HK-2 (cell line): ENCODE measurements at regions not wholly inside any gene's neighbourhood (a gene's known extent, or its start where the extent isn't known, plus 50 kb on each side); places are given as distances from the start of the nearest gene placed in this dataset.
"Not testable (repeated sequence)": the region's sequence is repeated elsewhere in the genome, so short reads cannot be mapped to it uniquely, and the experiment has no call there.

Experiments
- DNase-seq: peaks from one replicate; pipeline ENCODE4 v3.0.0-alpha.2; 2018; ENCODE audit not compliant: unreplicated experiment

DNA sequence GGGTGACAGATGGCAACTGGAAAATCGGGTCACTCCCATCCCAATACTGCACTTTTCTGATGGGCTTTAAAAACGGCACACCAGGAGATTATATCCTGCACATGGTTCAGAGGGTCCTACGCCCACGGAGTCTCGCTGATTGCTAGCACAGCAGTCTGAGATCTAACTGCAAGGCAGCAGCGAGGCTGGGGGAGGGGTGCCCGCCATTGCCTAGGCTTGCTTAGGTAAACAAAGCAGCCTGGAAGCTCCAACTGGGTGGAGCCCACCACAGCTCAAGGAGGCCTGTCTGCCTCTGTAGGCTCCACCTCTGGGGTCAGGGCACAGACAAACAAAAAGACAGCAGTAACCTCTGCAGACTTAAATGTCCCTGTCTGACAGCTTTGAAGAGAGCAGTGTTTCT is 158.7 kb upstream of the MOCS2 start:
- not testable (repeated sequence) for DNase-seq

- no peak for DNase-seq
Measured at GRCh38 chr5:53275666-53276065, 166.1 kb upstream of the MOCS2 start.

- no peak for DNase-seq
Measured at GRCh38 chr5:53276825-53277224, 167.3 kb upstream of the MOCS2 start.

GRCh38 chr5:53277491-53277890 is 167.9 kb upstream of the MOCS2 start:
- DNase-seq, result no peak

- DNase-seq, result no peak
Measured at GRCh38 chr5:53287573-53287972, 178.0 kb upstream of the MOCS2 start.

DNA sequence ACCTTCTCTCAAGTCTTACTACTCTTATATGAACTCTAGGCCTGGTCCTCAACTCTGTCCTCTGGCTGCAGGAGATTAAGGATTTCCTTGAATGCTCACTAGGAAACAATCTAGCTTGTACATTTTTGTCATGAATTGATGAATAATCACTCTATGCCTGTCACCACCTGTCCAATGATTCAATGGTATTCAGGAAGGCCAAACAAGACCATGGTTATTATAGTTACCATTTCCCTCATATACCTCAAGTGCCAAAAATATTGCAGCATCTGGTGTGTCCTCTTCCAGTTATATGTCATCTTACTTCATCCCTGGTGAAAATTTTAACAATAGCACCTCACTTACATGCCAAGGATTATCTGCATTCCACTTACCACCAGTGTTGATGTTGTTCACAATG is 179.0 kb upstream of the MOCS2 start:
- DNase-seq, result no peak

DNA sequence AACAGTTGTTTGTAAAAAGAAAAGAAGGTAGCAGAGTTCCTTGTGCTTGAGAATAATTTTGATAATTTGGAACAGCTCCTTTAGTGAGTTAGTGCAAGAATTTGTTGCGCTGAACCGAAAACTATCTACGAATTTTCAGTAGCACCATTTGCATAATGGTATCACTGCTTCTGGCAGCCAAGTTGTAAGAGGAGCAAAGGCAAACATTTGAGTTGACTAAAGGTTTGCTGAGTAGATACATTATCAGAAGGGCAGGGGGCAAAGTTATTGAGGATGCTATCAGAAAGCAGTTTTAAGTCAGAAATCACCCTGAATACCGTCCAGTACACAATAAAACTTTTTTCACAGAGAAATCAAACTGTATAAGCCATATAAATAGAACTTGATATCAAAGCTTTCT is 181.5 kb upstream of the MOCS2 start:
- no peak for DNase-seq

GRCh38 chr5:53291528-53291927 is 182.0 kb upstream of the MOCS2 start:
- no peak for DNase-seq

- no peak for DNase-seq
Measured at GRCh38 chr5:53298841-53299240, 181.6 kb upstream of the FST start.

DNA sequence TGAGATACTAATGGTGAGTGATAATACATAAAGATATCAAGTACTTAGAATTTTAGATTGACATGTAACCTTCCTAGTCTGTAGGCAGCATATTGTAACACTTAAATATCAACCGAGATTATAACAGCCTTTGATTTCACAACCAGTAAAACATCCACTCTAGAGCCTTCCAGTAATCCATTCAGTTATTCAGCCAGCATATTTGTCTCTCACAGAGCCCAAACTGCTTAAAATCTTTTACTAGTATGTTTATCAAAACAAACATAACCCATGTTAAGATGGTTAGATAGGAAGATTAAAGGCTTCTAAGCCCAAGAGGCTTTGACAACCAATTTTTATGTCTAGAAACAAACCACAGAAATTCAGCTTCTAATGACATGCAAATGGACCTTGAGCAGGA is 177.9 kb upstream of the FST start:
- no peak for DNase-seq

- DNase-seq, result no peak
Measured at GRCh38 chr5:53303105-53303504, 177.3 kb upstream of the FST start.

GRCh38 chr5:53305316-53305715 is 175.1 kb upstream of the FST start:
- DNase-seq, result not testable (repeated sequence)

- no peak for DNase-seq
Measured at GRCh38 chr5:53309653-53310052, 170.8 kb upstream of the FST start.

GRCh38 chr5:53311681-53312080 is 168.7 kb upstream of the FST start:
- DNase-seq, result no peak

GRCh38 chr5:53313145-53313544 is 167.3 kb upstream of the FST start:
- no peak for DNase-seq

DNA sequence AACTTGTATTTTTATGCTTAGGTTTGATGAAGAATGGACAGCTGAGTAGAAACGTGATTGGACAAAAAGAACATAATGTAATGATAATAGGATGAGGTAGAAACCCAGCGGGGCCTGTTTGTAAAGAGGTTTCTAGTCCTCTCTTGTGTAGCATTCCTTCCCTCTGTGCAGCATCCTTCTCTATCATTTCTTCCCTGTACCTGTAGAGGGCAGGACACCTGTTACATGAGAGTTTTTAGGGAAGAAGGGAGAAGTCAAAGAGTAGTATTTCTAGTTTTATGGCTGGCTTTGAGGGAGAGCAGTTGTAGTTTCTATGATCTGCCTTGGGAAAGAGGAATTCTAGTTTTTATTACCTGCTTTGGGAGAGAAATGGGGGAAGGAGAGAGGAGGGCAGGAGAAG is 162.1 kb upstream of the FST start:
- no peak for DNase-seq

GRCh38 chr5:53319315-53319714 is 161.1 kb upstream of the FST start:
- no peak for DNase-seq

GRCh38 chr5:53321073-53321472 is 159.4 kb upstream of the FST start:
- no peak for DNase-seq

DNA sequence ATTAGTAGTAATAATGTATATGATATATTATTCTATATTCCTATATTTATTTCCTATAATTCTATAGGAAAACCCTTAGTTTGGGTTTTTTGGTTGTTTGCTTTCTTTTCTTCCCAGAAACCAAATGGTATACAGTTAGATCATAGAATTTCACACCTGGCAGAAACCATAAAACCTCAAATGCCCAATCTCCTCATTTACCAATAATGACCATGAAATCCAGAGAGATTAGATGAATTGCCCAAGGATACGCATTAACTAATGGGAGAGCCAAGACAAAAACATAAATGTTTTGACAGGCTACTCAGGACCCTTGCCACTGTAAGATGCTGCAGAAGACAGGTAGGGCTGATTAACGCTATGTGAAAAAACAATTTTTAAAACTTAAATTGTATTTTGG is 158.7 kb upstream of the FST start:
- DNase-seq, result no peak

GRCh38 chr5:53322257-53322656 is 158.2 kb upstream of the FST start:
- no peak for DNase-seq

- DNase-seq, result no peak
Measured at GRCh38 chr5:53323511-53323910, 156.9 kb upstream of the FST start.

DNA sequence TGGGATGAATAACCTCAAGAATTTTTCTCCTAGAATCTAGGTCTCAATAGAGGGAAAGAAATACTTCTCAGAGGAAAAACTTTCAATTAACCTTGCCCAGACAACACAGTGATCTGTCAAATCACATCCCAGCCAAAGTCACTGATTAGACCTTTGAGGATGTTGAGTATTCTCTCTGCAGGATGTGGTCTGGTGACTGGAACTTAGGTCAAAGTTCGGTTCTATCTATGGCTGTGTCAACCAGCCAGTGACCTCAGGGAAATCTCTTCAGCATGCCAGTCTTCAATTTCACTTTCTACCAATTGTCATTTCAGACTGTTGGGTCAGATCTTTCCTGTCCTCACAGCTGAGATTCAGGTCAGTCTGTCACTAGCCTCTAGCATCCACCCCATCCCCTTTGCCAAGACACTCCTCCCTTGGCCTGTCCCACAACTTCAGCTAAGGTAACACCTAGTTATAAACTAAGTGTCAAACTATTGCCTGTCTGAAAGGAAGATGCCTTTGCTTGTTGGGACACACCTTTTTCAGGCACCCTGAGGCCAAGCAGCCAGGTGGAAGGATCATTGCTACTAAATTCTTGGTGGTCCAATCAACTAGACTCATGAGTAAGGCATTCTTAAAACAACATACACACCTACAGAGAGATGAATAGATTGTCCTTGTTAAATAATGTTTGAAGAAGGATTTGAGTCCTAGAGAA is 156.3 kb upstream of the FST start:
- DNase-seq, result no peak

- no peak for DNase-seq
Measured at GRCh38 chr5:53326424-53327153, 153.8 kb upstream of the FST start.
